Endothelial cell of umbilical vein (primary cell): ENCODE measurements at regions not wholly inside any gene's neighbourhood (a gene's known extent, or its start where the extent isn't known, plus 50 kb on each side); places are given as distances from the start of the nearest gene placed in this dataset.

Experiments
- BruUV-seq: library from RNA; stranded (reverse); fragments of 400-500 nt; replicated peaks from 2 replicates; lab custom pipeline; 2021; lab: Mats Ljungman, UMichigan
- CTCF ChIA-PET: fragments of 300-600, 350-600 bp; sonication (Branson Sonifier 250); formaldehyde crosslinking; loops from one replicate; lab custom pipeline; 2021; ENCODE audit warnings: antibody characterized with exemption, inconsistent platforms; lab: Charles Lee
- POLR2A ChIA-PET: fragments of 300-600, 350-600 bp; sonication (Branson Sonifier 250); formaldehyde crosslinking; loops from one replicate; lab custom pipeline; 2021; ENCODE audit warnings: antibody characterized with exemption, inconsistent platforms; lab: Charles Lee
- DNase-seq: peaks from one replicate; pipeline ENCODE4 v3.0.0-alpha.2; 2011; ENCODE audit warnings: low read depth, low spot score
- FAIRE-seq: peaks from 2 replicates; lab custom pipeline; 2011; peaks lifted over from hg19 to GRCh38; lab: Jason Lieb, UNC
- H2AFZ ChIP-seq: 2 replicates; pipeline ENCODE4 v1.6.0; 2012; ENCODE audit warnings: low read depth, low read length, control low read depth, inconsistent platforms
- H3K27ac ChIP-seq: 2 replicates; pipeline ENCODE4 v1.5.1; 2011; ENCODE audit warnings: low read depth, mild to moderate bottlenecking, control low read depth, low read length, moderate library complexity; ENCODE audit not compliant: insufficient read depth
- H3K27me3 ChIP-seq, 2 experiments: 2 replicates each; pipeline versions ENCODE4 v1.6.0 to v1.6.1; 2011; ENCODE audit warnings: low read length in 2 of 2, mixed read lengths in 1 of 2; ENCODE audit not compliant: control insufficient read depth in 2 of 2, insufficient read depth in 2 of 2
- H3K36me3 ChIP-seq, 2 experiments: 2 replicates in 1 of 2; 3 replicates in 1 of 2; pipeline ENCODE4 v1.5.1; 2011; ENCODE audit warnings: low read length in 2 of 2, mild to moderate bottlenecking in 1 of 2, moderate library complexity in 1 of 2; ENCODE audit not compliant: control insufficient read depth in 2 of 2, insufficient read depth in 2 of 2; ENCODE audit errors: extremely low read depth in 1 of 2
- H3K4me1 ChIP-seq: 3 replicates; pipeline ENCODE4 v1.5.1; 2011; ENCODE audit warnings: mild to moderate bottlenecking, low read length; ENCODE audit not compliant: control insufficient read depth, insufficient read depth; ENCODE audit errors: extremely low read depth
- H3K4me2 ChIP-seq: 2 replicates; pipeline ENCODE4 v1.6.1; 2011; ENCODE audit warnings: low read length, control low read depth, mixed read lengths; ENCODE audit not compliant: insufficient read depth
- H3K4me3 ChIP-seq, 3 experiments: fragments of 200-600 bp in 1 of 3; sonication (generic), shearing (Covaris generic) in 1 of 3; replicated peaks in 1 of 3; 2 replicates each; pipeline ENCODE4 v1.5.1; 2011 to 2016; ENCODE audit warnings: control low read depth in 3 of 3, low read length in 3 of 3, mild to moderate bottlenecking in 2 of 3, inconsistent platforms in 1 of 3, low read depth in 1 of 3, moderate library complexity in 1 of 3; ENCODE audit not compliant: insufficient read depth in 1 of 3
- H3K79me2 ChIP-seq: 2 replicates; pipeline ENCODE4 v1.6.0; 2012; ENCODE audit warnings: low read length, inconsistent platforms; ENCODE audit not compliant: control insufficient read depth, insufficient read depth
- H3K9ac ChIP-seq: replicated peaks from 2 replicates; pipeline ENCODE3; 2011; ENCODE audit warnings: low read length, control low read depth; ENCODE audit not compliant: insufficient read depth; ENCODE audit errors: extremely low read depth
- H3K9me1 ChIP-seq: replicated peaks from 3 replicates; pipeline ENCODE4 v1.6.0; 2011; ENCODE audit warnings: mild to moderate bottlenecking, low read length; ENCODE audit not compliant: control insufficient read depth, insufficient read depth; ENCODE audit errors: extremely low read depth
- H3K9me3 ChIP-seq: replicated peaks from 2 replicates; pipeline ENCODE4 v1.5.1; 2012; ENCODE audit warnings: low read length, inconsistent platforms; ENCODE audit not compliant: control insufficient read depth, insufficient read depth
- H4K20me1 ChIP-seq: replicated peaks from 2 replicates; pipeline ENCODE3; 2011; ENCODE audit warnings: mild to moderate bottlenecking, low read length; ENCODE audit not compliant: control insufficient read depth, insufficient read depth; ENCODE audit errors: extremely low read depth
- CTCF ChIP-seq, 2 donors: IDR thresholded peaks; 1 replicate in 1 of 2; 2 replicates in 1 of 2; pipeline ENCODE4 v1.5.1; 2011; ENCODE audit warnings: low read length in 2 of 2, mild to moderate bottlenecking in 2 of 2, moderate library complexity in 2 of 2, control low read depth in 1 of 2, inconsistent platforms in 1 of 2, low read depth in 1 of 2; ENCODE audit not compliant: insufficient read depth in 1 of 2; ENCODE audit errors: extremely low read depth in 1 of 2
- EZH2 ChIP-seq: IDR thresholded peaks from 2 replicates; pipeline ENCODE4 v1.6.1; 2012; ENCODE audit warnings: borderline replicate concordance, low read depth, mild to moderate bottlenecking, moderate library complexity, low read length, inconsistent platforms; ENCODE audit not compliant: severe bottlenecking
- FOS ChIP-seq: IDR thresholded peaks from 2 replicates; pipeline ENCODE4 v1.6.1; 2011; ENCODE audit warnings: mild to moderate bottlenecking, low read length, moderate library complexity, borderline replicate concordance; ENCODE audit not compliant: insufficient read depth
- JUN ChIP-seq: IDR thresholded peaks from 2 replicates; pipeline ENCODE4 v1.6.1; 2011; ENCODE audit warnings: borderline replicate concordance, low read depth; ENCODE audit not compliant: insufficient read length, insufficient read depth
- MAX ChIP-seq: IDR thresholded peaks from 2 replicates; pipeline ENCODE4 v1.6.1; 2011; ENCODE audit not compliant: insufficient read depth, insufficient read length
- MYC ChIP-seq: IDR thresholded peaks from one replicate; pipeline ENCODE4 v1.6.1; 2011; ENCODE audit warnings: mild to moderate bottlenecking, low read depth, low read length
- POLR2A ChIP-seq: IDR thresholded peaks from 2 replicates; pipeline ENCODE4 v1.6.1; 2012; ENCODE audit warnings: low read depth, mild to moderate bottlenecking, control low read depth, low read length
- POLR2AphosphoS5 ChIP-seq: IDR thresholded peaks from 2 replicates; pipeline ENCODE4 v1.6.1; 2012; ENCODE audit warnings: low read depth, mild to moderate bottlenecking, control low read depth, low read length, moderate library complexity; ENCODE audit not compliant: insufficient read depth
- dilution Hi-C: fragments of 300-500 bp; cut with MboI; formaldehyde crosslinking; loops from one replicate; pipeline ENCODE4 v1.15.0; 2019; ENCODE audit warnings: low sequenced_read_pairs; ENCODE audit not compliant: extremely low pct_ligation_motif_present
- intact Hi-C: fragments of 100-400 bp; cut with micrococcal nuclease; formaldehyde crosslinking; loops from one replicate; pipeline ENCODE4 v1.10.0; 2022

DNA sequence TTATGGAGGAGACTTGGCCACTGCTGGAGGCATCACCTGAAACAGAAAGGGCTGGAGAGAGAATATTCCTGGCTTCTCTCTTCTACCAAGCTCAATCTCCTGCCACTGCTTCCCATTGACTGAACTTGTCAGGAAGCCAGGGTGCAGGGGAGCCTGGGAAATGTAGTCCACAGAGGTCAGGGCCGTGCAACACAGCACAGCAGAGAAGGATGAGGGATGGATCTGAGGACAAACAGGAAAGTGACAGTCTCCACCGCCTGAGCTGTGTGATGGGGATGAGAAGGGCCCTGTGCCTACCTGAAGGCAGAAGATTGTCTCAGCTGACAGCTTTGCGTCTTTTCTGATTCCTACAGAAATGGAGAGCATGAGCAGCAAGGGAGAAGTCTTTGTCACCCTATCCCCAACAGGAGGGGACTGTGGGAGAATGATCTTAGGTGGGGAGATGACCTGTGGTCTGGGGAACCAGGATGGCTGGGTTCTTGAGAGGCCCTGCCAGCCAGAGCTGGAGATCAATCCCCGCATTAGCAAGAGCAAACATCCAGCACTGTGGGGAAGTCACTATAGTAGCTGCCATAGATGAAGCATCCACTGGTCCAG lies 114.2 kb downstream of the SNX5 start:
- peak overlapping the region; percentile 1 for H2AFZ ChIP-seq
- ChIA-PET POLR2A (no interaction called here), CTCF (interaction anchor here (0.9 to 1.5 kb wide), 4 partner anchors 10 to 173 kb away, joined by 3 to 8 read pairs (median 4); partner anchors contain the start of gene RRBP1)
- peak; percentile 55 for DNase-seq
- H3K9me1 ChIP-seq: no peaks in the 10 kb centered on the region
- no peaks in the 10 kb centered on the region for H3K9me3 ChIP-seq
- intact Hi-C loops: no loop called here
- no peak overlapping the region for H3K9ac ChIP-seq
- H3K79me2 ChIP-seq: no peaks in the 10 kb centered on the region
- dilution Hi-C loops: no loop called here
- H3K4me3 ChIP-seq: no peak overlapping the region
- peak; percentile 79 for FAIRE-seq
- no peak overlapping the region for H3K27ac ChIP-seq
- TF ChIP-seq CTCF (IDR thresholded peaks at IDR 0.05; ENCODE audit: extremely low read depth in 1 of 2, insufficient read depth in 1 of 2, low read depth in 1 of 2, low read length in 2 of 2): no peak
- peaks cover 12% of the 10 kb centered on the region for H3K4me1 ChIP-seq
- no peaks in the 10 kb centered on the region for H3K36me3 ChIP-seq
- BruUV-seq: no TSS peak
- H3K27me3 ChIP-seq: no peaks in the 10 kb centered on the region
- H3K4me2 ChIP-seq: no peak overlapping the region
- no peaks in the 10 kb centered on the region for H4K20me1 ChIP-seq

DNA sequence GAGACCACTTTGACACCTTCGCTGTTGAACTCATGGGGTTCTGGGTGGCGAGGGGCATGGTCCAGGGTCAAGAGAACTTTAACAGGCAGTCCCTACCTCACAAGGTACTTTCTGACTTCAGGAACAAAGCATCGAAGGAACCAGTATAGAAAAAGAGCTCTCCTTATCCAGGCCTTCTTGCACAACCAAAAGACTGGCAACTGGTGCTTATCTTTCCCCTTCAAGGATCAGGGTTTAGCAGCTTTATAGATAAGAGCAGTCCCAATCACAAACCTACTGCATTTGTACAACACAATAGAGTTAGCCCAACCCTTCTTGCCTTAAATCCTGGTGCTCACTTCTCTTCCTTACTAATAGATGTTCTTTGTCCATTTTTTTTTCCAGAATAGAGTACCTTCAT lies 116.3 kb downstream of the SNX5 start:
- no TSS peak for BruUV-seq
- Histone ChIP-seq H4K20me1 (no peaks in the 10 kb centered on the region), H3K9me3 (no peaks in the 10 kb centered on the region), H3K27me3 (no peaks in the 10 kb centered on the region), H3K9ac (no peak overlapping the region), H3K9me1 (no peaks in the 10 kb centered on the region), H3K36me3 (no peaks in the 10 kb centered on the region), H2AFZ (no peak overlapping the region), H3K4me2 (no peak overlapping the region), H3K4me3 (no peak overlapping the region), H3K4me1 (peaks cover 16% of the 10 kb centered on the region), H3K27ac (no peak overlapping the region), H3K79me2 (no peaks in the 10 kb centered on the region)
- intact Hi-C loops: no loop called here
- DNase-seq: no peak
- ChIA-PET CTCF (interaction anchor here (1.0 kb wide), 1 partner anchor 22 kb away, joined by 3 read pairs; no protein-coding TSS in a partner anchor), POLR2A (no interaction called here)
- no peak for FAIRE-seq
- dilution Hi-C loops: no loop called here
- no peak for TF ChIP-seq MYC
- TF ChIP-seq POLR2AphosphoS5: no peak
- TF ChIP-seq POLR2A: no peak
- no peak for TF ChIP-seq EZH2
- no peak for TF ChIP-seq JUN
- no peak for TF ChIP-seq CTCF (IDR thresholded peaks at IDR 0.05; ENCODE audit: extremely low read depth in 1 of 2, insufficient read depth in 1 of 2, low read depth in 1 of 2, low read length in 2 of 2)
- no peak for TF ChIP-seq FOS
- TF ChIP-seq MAX: no peak
